GM12878 (cell line): ENCODE measurements at regions not wholly inside any gene's neighbourhood (a gene's known extent, or its start where the extent isn't known, plus 50 kb on each side); places are given as distances from the start of the nearest gene placed in this dataset.

Experiments used
- ATAC-seq: fragments of 200-7000 bp; cut with Tn5 transposase; 3 replicates; pipeline ENCODE4 v1.9.1; 2020; ENCODE audit warnings: mild to moderate bottlenecking, moderate library complexity
- BruUV-seq: library from RNA; stranded (reverse); fragments of 400-500 nt; replicated peaks from 2 replicates; lab custom pipeline; 2021; lab: Mats Ljungman, UMichigan
- CTCF ChIA-PET: fragments of 300-600 bp; sonication (Branson Sonifier 250); formaldehyde crosslinking; extraction: SDS; loops from one replicate; lab custom pipeline; 2021; ENCODE audit warnings: inconsistent platforms; lab: Yijun Ruan, JAX
- POLR2A ChIA-PET: fragments of 350-600 bp; formaldehyde crosslinking; extraction: SDS; loops from one replicate; lab custom pipeline; 2021; ENCODE audit warnings: inconsistent platforms; lab: Charles Lee
- RAD21 ChIA-PET: fragments of 300-600 bp; sonication (Branson Sonifier 250); formaldehyde crosslinking; loops from one replicate; lab custom pipeline; 2023; ENCODE audit warnings: antibody characterized with exemption; ENCODE audit not compliant: unreplicated experiment; lab: Charles Lee
- SMC1A ChIA-PET: fragments of 300-600 bp; sonication (Branson Sonifier 250); formaldehyde crosslinking; loops from one replicate; lab custom pipeline; 2023; ENCODE audit not compliant: unreplicated experiment, uncharacterized antibody; lab: Charles Lee
- DNase-seq: peaks from one replicate; pipeline ENCODE4 v3.0.0-alpha.2; 2011; ENCODE audit warnings: low read depth, low spot score
- FAIRE-seq: peaks from 3 replicates; lab custom pipeline; 2011; peaks lifted over from hg19 to GRCh38; lab: Jason Lieb, UNC
- H2AFZ ChIP-seq: 2 replicates; pipeline ENCODE4 v1.6.0; 2011; ENCODE audit warnings: low read depth, low read length, control low read depth; ENCODE audit not compliant: control insufficient read depth
- H3K27ac ChIP-seq: 2 replicates; pipeline ENCODE4 v1.5.1; 2011; ENCODE audit warnings: control low read depth; ENCODE audit not compliant: control insufficient read depth, insufficient read depth
- H3K27me3 ChIP-seq, 2 experiments: replicated peaks in 1 of 2; 2 replicates each; pipeline versions ENCODE4 v1.6.0 to v1.6.1; 2011; ENCODE audit warnings: low read length in 1 of 2; ENCODE audit not compliant: control insufficient read depth in 2 of 2, insufficient read depth in 2 of 2
- H3K36me3 ChIP-seq, 2 experiments: 2 replicates each; pipeline ENCODE4 v1.5.1; 2011; ENCODE audit warnings: low read length in 1 of 2; ENCODE audit not compliant: control insufficient read depth in 2 of 2, insufficient read depth in 2 of 2
- H3K4me1 ChIP-seq: 2 replicates; pipeline ENCODE4 v1.6.1; 2011; ENCODE audit warnings: mild to moderate bottlenecking, low read length, moderate library complexity, mixed read lengths; ENCODE audit not compliant: control insufficient read depth, insufficient read depth
- H3K4me2 ChIP-seq: 2 replicates; pipeline ENCODE4 v1.6.0; 2011; ENCODE audit warnings: control low read depth; ENCODE audit not compliant: control insufficient read depth, insufficient read depth
- H3K4me3 ChIP-seq: fragments of 200-600 bp; sonication (generic); 2 replicates; pipeline ENCODE4 v1.5.1; 2016
- H3K79me2 ChIP-seq: 2 replicates; pipeline ENCODE4 v1.6.0; 2011; ENCODE audit warnings: low read length; ENCODE audit not compliant: control insufficient read depth, insufficient read depth
- H3K9ac ChIP-seq: 2 replicates; pipeline ENCODE4 v1.8.0; 2011; ENCODE audit warnings: low read length, control low read depth, mixed read lengths; ENCODE audit not compliant: control insufficient read depth, insufficient read depth
- H3K9me3 ChIP-seq: replicated peaks from 3 replicates; pipeline ENCODE4 v1.5.1; 2011; ENCODE audit warnings: mild to moderate bottlenecking, low read length; ENCODE audit not compliant: control insufficient read depth, insufficient read depth
- H4K20me1 ChIP-seq: 2 replicates; pipeline ENCODE4 v1.6.0; 2011; ENCODE audit not compliant: control insufficient read depth, insufficient read depth
- BRCA1 ChIP-seq: IDR thresholded peaks from 2 replicates; pipeline ENCODE4 v1.6.1; 2011; ENCODE audit warnings: low read depth, low read length, improper control_type of control experiment
- EED ChIP-seq: sonication (generic); IDR thresholded peaks from 2 replicates; pipeline ENCODE4 v1.6.1; 2016; ENCODE audit warnings: antibody characterized with exemption, low read depth
- EGR1 ChIP-seq, 2 experiments: IDR thresholded peaks; 1 replicate in 1 of 2; 2 replicates in 1 of 2; pipeline ENCODE4 v1.6.1; 2011 to 2012; ENCODE audit warnings: low read depth in 2 of 2, low read length in 2 of 2, borderline replicate concordance in 1 of 2, mild to moderate bottlenecking in 1 of 2, moderate library complexity in 1 of 2
- FOS ChIP-seq: IDR thresholded peaks from 3 replicates; pipeline ENCODE4 v1.6.1; 2011; ENCODE audit warnings: borderline replicate concordance; ENCODE audit not compliant: insufficient read length; ENCODE audit errors: extremely low read depth
- IKZF1 ChIP-seq: fragments of 450-650 bp; conservative IDR thresholded peaks from 2 replicates; pipeline ENCODE4 v1.6.1; 2017; ENCODE audit warnings: antibody characterized with exemption, mild to moderate bottlenecking
- PBX3 ChIP-seq: IDR thresholded peaks from 2 replicates; pipeline ENCODE4 v1.6.1; 2011; ENCODE audit warnings: mild to moderate bottlenecking, low read depth, low read length, moderate library complexity; ENCODE audit not compliant: insufficient replicate concordance
- PKNOX1 ChIP-seq: fragments of 450-650 bp; IDR thresholded peaks from 2 replicates; pipeline ENCODE4 v1.6.1; 2016; ENCODE audit warnings: mild to moderate bottlenecking
- RCOR1 ChIP-seq: conservative IDR thresholded peaks from 2 replicates; pipeline ENCODE4 v1.6.1; 2012; ENCODE audit warnings: low read depth, low read length, improper control_type of control experiment
- SMAD5 ChIP-seq: IDR thresholded peaks from 2 replicates; pipeline ENCODE4 v1.6.1; 2016; ENCODE audit warnings: antibody characterized with exemption, low read depth
- ZBTB33 ChIP-seq: fragments of 450-650 bp; IDR thresholded peaks from 2 replicates; pipeline ENCODE4 v1.6.1; 2017; ENCODE audit warnings: mild to moderate bottlenecking
- ZBTB4 ChIP-seq: fragments of 450-650 bp; formaldehyde crosslinking; IDR thresholded peaks from 2 replicates; pipeline ENCODE4 v1.4.0; 2022; ENCODE audit warnings: mild to moderate bottlenecking, moderate library complexity
- WGBS: methylation state at CpG from one replicate; pipeline ENCODE4 v1.1.6; 2016; ENCODE audit warnings: low lambda C conversion rate; ENCODE audit not compliant: insufficient replicate concordance, insufficient coverage; ENCODE audit errors: missing lambda C conversion rate; 5-methylcytosine and 5-hydroxymethylcytosine counted together
- in situ Hi-C: fragments of 300-500 bp; cut with MboI; formaldehyde crosslinking; loops from 9 replicates; pipeline ENCODE4 v1.14.3; 2018; ENCODE audit warnings: mixed read lengths
- intact Hi-C: fragments of 100-400 bp; cut with micrococcal nuclease; formaldehyde crosslinking; loops from one replicate; pipeline ENCODE4 v1.14.2; 2022; ENCODE audit not compliant: unreplicated experiment

GRCh38 chr7:153320681-153321080 is 561.1 kb downstream of the ACTR3B start:
- CTCF ChIA-PET: interaction anchor here (0.6 kb wide), 1 partner anchor 100 kb away, joined by 3 read pairs; no protein-coding TSS in a partner anchor
- SMC1A ChIA-PET: no interaction called here
- Histone ChIP-seq H3K9ac (no peak overlapping the region), H3K4me2 (no peak overlapping the region), H3K4me3 (no peak overlapping the region), H2AFZ (no peak overlapping the region), H3K4me1 (no peaks in the 10 kb centered on the region), H3K79me2 (no peaks in the 10 kb centered on the region), H3K27ac (no peak overlapping the region), H3K9me3 (no peaks in the 10 kb centered on the region), H3K36me3 (no peaks in the 10 kb centered on the region), H3K27me3 (no peaks in the 10 kb centered on the region), H4K20me1 (no peaks in the 10 kb centered on the region)
- DNase-seq: no peak
- WGBS: 25% methylated on average over 4 of the region's 4 CpGs
- TF ChIP-seq FOS (no peak), EED (no peak), ZBTB33 (no peak), PKNOX1 (no peak), BRCA1 (no peak)
- ATAC-seq: no peak
- RAD21 ChIA-PET: no interaction called here
- intact Hi-C loops: no loop called here
- no TSS peak for BruUV-seq
- POLR2A ChIA-PET: no interaction called here
- no peak for FAIRE-seq
- in situ Hi-C loops: no loop called here

- no peaks in the 10 kb centered on the region for H3K9me3 ChIP-seq
- no peaks in the 10 kb centered on the region for H4K20me1 ChIP-seq
- intact Hi-C loops (no loop called here), in situ Hi-C loops (no loop called here)
- H3K79me2 ChIP-seq: no peaks in the 10 kb centered on the region
- no peak overlapping the region for H3K4me2 ChIP-seq
- no peak overlapping the region for H3K4me3 ChIP-seq
- BruUV-seq: no TSS peak
- CTCF ChIA-PET: no interaction called here
- RAD21 ChIA-PET: no interaction called here
- H3K4me1 ChIP-seq: no peaks in the 10 kb centered on the region
- no peak for ATAC-seq
- no peak overlapping the region for H2AFZ ChIP-seq
- no peaks in the 10 kb centered on the region for H3K27me3 ChIP-seq
- POLR2A ChIA-PET: no interaction called here
- SMC1A ChIA-PET: no interaction called here
- no peak overlapping the region for H3K27ac ChIP-seq
- 42% methylated on average over 11 of the region's 11 CpGs for WGBS
- no peaks in the 10 kb centered on the region for H3K36me3 ChIP-seq
- H3K9ac ChIP-seq: no peak overlapping the region
- DNase-seq: no peak
- no peak for FAIRE-seq
- no peak for TF ChIP-seq IKZF1
- no peak for TF ChIP-seq SMAD5
- TF ChIP-seq RCOR1: no peak
- TF ChIP-seq BRCA1: no peak
- TF ChIP-seq ZBTB4 (CRISPR knock-in tag): no peak
- TF ChIP-seq EGR1 (IDR thresholded peaks at IDR 0.05; ENCODE audit: borderline replicate concordance in 1 of 2, low read depth in 2 of 2, low read length in 2 of 2): no peak
- no peak for TF ChIP-seq PBX3
Measured at GRCh38 chr7:153322991-153323390, 563.4 kb downstream of the ACTR3B start.
